ENCODE measurements at regions not wholly inside any gene's neighbourhood (a gene's known extent, or its start where the extent isn't known, plus 50 kb on each side); places are given as distances from the start of the nearest gene placed in this dataset.

DNA sequence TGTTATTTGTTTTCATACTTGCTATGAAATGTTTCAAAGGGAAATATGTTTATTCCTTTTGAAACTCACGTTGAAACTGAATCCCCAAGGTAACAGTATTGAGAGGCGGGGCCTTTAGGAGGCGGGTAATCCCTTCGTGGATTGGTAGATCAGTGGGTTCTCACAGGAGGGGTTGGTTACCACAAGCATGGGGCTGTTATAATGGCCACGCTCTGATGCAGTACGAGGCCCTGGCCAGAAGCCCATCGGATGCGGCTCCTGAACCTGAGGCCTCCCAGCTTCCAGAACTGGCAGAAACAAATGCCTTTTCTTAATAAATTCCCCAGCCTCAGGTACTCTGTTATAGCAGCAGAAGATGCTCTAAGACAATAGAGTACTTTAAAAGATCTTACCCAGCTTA is 135.7 kb downstream of the ASB1 start:
- DNase-seq = no peak

DNA sequence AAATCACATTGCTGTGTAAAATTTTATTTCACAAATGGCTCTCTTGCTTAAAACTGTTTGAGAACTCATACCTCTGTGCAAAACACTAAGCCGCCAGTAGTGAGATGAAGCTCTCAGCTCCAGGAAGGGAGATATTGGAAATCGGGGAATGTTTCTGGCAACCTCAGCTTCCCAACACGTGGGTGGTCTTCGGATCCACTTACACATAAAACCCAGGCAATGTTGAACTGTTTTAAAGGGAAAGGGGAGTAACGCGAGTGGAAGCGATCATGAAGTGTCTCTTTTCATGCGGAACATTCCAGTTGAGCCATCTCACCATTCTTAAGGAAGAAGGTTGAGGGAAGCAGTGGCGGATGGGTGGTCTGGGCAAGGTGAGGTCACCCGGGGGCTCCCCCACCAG is 136.8 kb downstream of the ASB1 start:
- DNase-seq = no peak

DNA sequence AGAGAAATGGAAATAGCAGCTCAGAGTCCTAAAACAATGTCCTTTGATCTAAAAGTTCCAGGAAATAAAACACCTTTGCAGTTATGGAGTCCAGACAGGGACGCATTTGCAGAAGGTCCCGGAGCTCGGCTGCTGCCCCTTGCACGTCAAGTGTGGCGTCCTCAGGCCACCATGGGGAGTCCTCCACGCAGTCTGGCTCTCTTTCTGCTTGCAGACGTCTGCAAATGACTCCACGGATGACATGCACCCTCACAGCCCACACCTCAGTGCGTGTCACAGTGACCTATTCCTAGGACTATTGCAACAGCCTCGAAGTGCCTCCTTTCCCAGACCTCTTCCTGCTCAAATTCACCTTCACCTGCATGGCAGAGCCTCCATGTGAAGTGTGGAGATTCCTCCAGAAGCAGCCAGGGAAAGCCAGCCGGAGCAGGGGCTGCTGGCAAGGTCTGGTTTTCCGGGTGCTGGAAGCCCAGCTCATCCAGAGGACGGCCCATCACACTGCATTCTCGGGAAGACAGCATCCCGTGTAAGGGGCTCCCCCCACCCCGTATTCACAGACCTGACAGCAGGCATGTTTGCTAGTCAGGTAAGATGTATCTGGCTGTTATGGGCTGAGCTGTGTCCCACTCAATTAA is 137.7 kb downstream of the ASB1 start:
- no peak for DNase-seq

GRCh38 chr2:238565031-238565430 is 138.3 kb downstream of the ASB1 start:
- no peak for DNase-seq

- DNase-seq = no peak
Measured at GRCh38 chr2:238566001-238566645, 139.4 kb downstream of the ASB1 start.

- DNase-seq = no peak
Measured at GRCh38 chr2:238567067-238567855, 140.5 kb downstream of the ASB1 start.

- DNase-seq = peak; percentile 20
Measured at GRCh38 chr2:238567996-238568395, 141.3 kb downstream of the ASB1 start.

- DNase-seq = peak; percentile 42
Measured at GRCh38 chr2:238568455-238569440, 142.0 kb downstream of the ASB1 start.

GRCh38 chr2:238569507-238570195 is 142.9 kb downstream of the ASB1 start:
- DNase-seq = peak; percentile 47

DNA sequence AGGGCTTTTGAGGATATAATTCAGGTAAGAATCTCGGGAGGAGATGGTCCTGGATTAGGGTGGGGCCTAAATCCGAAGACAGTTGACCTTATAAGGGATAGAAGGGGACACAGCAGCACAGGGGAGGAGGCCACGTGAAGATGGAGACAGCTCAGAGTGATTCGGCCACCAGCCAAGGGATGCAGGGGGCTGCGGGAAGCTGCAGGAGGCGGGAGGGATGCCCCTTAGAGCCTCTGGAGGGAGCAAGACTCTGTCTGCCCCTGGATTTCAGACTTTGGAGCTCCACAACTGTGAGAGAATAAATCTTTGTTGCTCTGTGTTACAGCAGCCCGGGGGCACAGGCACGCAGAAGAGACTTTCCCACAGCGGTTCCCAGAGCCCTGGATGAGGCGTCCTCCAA is 143.7 kb downstream of the ASB1 start:
- no peak for DNase-seq

- DNase-seq = no peak
Measured at GRCh38 chr2:238570926-238571325, 144.2 kb downstream of the ASB1 start.

DNA sequence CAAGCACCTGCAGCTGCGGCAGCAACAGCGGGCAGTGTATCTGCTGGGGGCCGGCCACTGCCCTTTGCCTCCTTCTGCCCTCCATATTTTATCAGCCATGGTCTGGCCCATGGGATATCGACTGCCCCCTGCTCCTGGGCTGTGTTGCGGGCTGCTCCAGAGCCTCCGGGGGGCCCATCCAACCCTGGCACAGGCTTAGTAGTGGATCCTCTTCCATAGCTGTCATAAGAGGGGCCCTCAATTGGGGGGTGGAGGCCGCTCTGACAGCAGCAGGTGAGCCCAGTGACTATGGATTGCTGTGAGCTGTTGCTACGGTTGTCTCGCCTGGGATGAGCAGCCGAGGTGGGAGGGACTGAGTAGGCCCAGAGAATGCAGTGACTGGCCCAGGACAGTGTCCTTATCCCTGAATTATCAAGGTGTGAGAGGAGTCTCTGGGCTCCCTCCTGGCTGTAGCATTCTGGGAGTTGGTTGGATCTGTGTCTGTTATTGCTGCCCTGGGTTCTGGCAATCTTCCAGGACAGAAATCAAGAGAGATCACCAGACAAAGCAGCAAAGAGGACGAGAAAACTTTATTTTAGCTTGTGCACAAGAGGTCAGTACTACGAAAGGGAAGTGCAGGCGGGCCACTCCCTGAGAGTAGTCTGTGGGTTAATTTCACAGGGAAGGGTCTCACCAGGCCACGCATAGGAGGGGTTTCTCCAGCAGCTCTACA is 145.1 kb downstream of the ASB1 start:
- DNase-seq = peak; percentile 32

DNA sequence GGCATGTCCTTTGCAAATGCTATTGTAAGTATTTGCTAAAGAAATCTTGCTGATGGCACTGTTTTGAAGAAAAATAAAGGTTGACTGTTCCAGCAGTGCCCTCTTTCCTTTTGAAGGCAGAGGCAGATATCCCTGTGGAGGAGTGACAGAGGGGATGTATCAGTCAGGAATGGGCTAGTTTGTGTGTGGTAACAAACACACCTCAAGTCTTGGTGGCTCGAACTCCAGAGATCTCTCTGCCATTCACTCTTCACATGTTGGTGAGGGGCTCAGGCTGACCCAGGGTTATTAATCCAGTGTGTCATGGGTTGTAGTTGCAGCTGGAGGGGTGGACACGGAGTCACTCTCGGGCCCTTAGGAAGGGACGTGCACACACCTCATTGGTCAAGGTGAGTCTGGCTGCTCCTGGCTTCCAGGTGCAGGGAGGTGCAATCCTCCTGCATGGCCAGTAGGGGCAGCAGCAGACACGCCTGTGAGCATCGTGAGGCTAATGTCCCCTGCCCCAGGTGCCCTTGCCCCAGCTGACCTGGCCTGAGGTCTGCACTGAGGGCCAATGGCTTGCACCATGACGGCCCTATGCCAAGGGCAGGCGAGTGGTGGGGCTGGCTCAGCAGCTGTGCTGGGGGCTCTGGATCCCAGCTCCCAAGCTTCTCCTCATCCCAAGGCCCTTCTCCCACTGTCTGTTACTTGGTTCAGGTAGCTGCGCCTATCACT is 146.5 kb downstream of the ASB1 start:
- peak; percentile 25 for DNase-seq

DNA sequence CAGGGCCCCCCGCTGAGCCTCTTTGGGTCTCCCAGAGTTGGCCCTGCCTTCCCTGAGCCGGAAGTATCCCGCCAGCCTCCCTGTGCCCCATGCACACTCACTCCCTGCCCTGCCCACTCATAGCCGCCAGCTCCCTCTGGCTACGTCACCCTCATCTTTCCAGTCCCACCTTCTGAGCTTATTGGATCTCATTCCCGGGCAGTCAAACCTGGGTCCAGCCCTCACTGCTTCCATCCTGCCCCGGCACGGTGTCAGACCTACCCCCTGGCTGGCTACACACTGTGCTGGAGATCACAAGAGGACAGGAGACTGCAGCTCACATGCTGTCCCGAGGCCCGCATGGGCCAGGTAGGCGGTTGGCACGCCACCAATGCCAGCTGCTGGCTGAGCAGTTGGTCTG is 147.2 kb downstream of the ASB1 start:
- DNase-seq = peak; percentile 38

GRCh38 chr2:238574490-238575271 is 148.0 kb downstream of the ASB1 start:
- DNase-seq = peak; percentile 31

GRCh38 chr2:238576674-238577073 is 149.9 kb downstream of the ASB1 start:
- peak; percentile 13 for DNase-seq

- DNase-seq = peak; percentile 35
Measured at GRCh38 chr2:238578256-238578655, 151.5 kb downstream of the ASB1 start.

GRCh38 chr2:238580486-238580885 is 153.8 kb downstream of the ASB1 start:
- DNase-seq = peak; percentile 18

DNA sequence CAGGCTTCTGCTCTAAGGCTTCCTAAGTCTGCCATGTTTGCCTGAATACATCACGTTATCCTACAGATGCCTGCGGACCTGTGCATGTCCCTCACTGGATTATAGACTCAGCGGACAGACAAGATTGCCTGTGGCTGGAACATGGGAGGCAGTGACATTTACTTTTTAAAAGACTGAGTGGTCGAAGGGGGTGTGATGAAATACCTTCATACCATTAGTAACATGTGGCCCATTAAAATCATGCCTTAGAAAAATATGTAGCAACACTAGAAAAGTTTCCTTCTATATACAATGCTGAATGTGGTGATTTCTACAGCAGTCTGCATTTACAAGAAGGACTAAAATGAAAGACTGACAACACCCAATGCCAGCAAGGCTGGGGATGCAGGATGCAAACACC is 154.4 kb downstream of the ASB1 start:
- DNase-seq = no peak

DNA sequence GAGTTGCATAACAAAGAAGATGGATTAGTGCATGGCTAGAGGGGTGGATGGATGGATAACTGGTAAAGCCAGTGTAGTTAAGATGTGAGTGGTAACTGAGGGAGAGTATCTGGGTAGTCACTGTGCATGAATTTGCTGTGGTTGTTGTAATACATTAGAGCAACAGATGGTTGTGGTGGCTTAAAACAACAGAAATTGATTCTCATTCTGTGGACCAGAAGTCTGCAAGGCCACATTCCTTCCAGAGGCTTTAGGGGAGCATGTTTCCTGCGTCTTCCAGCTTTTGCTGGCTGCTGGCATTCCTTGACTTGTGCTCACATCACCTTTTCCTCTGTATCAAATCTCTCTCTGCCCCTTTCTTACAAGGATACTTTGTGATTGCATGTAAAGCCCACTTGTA is 155.4 kb downstream of the ASB1 start:
- DNase-seq = no peak

Measured in right forelimb (tissue), 1 donor.